Activated CD4-positive, alpha-beta T cell treated with anti-CD3 and anti-CD28 coated beads, Interleukin-2, amount 50 U/mL, for 1 hour (primary cell): ENCODE measurements at regions not wholly inside any gene's neighbourhood (a gene's known extent, or its start where the extent isn't known, plus 50 kb on each side); places are given as distances from the start of the nearest gene placed in this dataset.

Source experiments
- DNase-seq: peaks from one replicate; pipeline ENCODE4 v3.0.0-alpha.2; 2020

- DNase-seq = no peak
Measured at GRCh38 chr15:47610736-47611135, 106.6 kb upstream of the SEMA6D start.

DNA sequence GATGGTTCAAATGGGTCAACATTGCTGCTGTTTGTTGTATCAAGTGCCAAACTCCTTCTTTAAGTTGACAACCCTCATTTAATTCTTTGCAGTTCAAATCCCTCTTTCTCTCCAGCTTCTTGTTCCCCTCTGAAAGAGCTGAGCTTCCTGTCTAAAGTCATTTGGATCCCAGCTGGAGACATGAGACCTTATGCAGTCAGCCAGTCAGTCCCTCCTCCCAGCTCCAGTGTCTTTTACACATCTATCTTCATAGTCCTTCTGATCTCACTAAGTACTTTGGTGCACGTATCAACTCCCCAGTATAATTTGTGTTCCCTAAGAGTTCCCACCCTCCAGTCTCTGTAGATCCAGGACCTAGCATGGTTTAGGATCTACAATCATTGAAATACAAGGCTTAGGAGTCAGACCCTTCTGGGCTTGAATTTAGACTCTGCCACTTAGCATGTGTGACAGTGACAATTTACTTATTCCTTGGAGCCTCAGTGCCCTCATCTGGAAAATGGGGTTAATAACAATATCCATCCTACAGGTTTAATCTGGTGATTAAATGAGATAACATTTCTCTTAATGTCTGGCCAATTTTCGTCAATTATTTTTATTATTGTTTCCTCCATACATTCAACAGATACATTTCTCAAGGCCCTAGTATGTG is 102.8 kb upstream of the SEMA6D start:
- no peak for DNase-seq

DNA sequence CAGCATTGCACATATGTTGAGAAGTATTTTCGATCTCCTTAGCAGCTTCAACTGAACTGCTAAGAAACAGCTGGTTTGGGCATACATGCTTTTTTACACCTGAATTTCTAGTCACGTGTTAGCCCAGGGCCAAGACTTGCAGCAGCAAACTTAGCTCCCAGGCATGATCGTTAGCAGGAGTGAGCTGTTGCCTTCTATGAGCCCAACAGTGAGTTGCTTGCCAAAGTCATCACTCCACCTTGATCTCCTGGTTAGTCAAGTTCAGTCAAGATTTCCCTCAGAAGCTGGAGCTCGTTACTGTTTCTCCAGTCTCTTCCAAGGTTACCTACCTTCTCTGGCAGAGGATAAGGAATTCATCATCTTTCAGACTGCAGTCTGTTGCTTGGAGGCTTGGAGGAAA is 100.4 kb upstream of the SEMA6D start:
- no peak for DNase-seq

GRCh38 chr15:47618241-47618640 is 99.1 kb upstream of the SEMA6D start:
- no peak for DNase-seq

- no peak for DNase-seq
Measured at GRCh38 chr15:47620960-47621681, 96.2 kb upstream of the SEMA6D start.

- no peak for DNase-seq
Measured at GRCh38 chr15:47622055-47622454, 95.2 kb upstream of the SEMA6D start.

GRCh38 chr15:47624503-47624902 is 92.8 kb upstream of the SEMA6D start:
- no peak for DNase-seq

DNA sequence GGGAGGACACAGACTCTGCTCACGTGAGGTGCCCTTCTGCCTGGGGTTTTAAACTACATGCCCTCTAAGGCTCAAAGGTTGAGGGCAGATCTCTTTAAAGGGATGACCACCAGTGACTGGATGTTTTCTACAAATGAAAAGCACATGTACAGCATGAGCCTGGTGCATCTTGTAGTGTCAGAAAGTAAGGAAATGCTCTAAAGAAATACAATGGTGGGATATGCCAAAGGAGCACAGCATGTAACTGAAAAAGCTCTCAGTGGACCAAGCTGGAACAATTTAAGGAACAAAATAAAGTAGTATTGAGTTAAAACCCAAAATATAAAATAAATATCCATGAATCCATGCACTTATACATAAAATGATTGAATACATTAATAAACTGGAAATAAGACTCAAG is 78.3 kb upstream of the SEMA6D start:
- no peak for DNase-seq

GRCh38 chr15:47640079-47640478 is 77.2 kb upstream of the SEMA6D start:
- no peak for DNase-seq

- no peak for DNase-seq
Measured at GRCh38 chr15:47640901-47641300, 76.4 kb upstream of the SEMA6D start.

GRCh38 chr15:47644722-47645121 is 72.6 kb upstream of the SEMA6D start:
- DNase-seq = no peak

GRCh38 chr15:47650564-47650963 is 66.7 kb upstream of the SEMA6D start:
- no peak for DNase-seq

DNA sequence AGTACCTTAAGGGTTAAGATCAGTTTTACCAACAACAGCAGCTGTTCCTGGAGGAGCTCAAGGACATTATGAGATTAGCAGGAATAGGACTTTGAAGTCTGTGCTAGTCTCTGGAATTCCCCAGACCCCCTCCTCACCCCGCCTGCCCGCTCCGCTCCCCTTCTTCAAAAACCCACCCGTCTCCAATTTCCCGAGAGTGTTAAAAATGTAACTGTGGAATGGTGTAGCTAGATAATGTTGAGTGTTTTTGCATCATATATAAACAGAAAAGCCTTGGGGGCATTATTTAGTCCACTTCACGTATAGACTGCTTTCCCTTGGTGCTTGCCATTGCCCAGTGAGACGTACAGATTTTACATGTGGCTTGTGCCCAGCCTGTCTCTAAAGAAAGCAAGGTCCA is 65.0 kb upstream of the SEMA6D start:
- DNase-seq = no peak

DNA sequence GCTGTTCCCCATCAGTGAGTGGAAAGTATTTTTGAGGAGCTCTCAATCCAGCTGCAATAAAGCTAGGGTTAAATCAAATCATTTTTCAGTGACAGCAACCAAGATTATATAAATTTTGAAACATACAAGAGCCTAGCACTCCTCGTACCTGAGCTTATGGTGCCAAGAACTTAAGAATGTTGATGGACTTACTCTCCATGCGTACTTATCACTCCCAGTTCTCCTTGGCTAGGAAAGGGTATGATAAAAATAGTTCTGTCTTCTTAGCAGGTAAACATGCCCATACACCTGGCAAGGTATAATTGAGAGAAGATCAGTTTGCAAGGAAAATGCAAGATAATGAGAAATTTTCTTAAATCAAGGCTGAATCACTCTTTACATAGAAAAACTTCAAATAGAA is 64.5 kb upstream of the SEMA6D start:
- no peak for DNase-seq

DNA sequence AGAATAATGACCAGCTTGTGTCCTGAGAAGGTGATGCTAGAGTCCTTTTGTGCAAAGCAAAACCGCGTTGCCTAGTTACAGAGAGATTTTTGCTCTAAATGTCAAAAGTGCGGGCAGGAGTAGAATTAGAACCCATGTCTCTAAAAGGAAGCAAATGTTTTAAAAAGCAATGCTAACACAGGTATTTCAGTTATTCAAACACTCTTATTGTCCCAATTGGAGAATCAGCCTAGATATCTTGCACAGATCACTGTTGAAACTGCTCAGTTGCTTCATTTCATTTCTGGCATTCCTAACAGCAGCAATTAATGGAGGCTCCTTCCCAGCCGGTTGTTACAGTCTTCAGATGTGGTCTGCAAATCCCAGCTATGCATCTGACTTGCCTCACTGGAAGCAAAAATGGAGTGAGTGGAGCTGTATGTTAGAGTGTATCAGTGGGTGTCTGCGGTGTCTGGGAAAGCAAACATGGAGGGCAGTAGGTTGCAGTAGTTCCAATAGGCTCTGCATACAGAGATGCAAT is 55.6 kb upstream of the SEMA6D start:
- DNase-seq = no peak

- no peak for DNase-seq
Measured at GRCh38 chr15:47663101-47663500, 54.2 kb upstream of the SEMA6D start.
